ENCODE measurements at regions not wholly inside any gene's neighbourhood (a gene's known extent, or its start where the extent isn't known, plus 50 kb on each side); places are given as distances from the start of the nearest gene placed in this dataset.

GRCh38 chr7:155975490-155975889 is 163.2 kb upstream of the SHH start:
- TF ChIP-seq POLR2A (IDR thresholded peaks at IDR 0.05; ENCODE audit: low read depth, low read length) (no peak), POLR2AphosphoS5 (IDR thresholded peaks at IDR 0.05; ENCODE audit: low read depth, low read length) (no peak)

Data from GM12892 (cell line).